ENCODE measurements at regions not wholly inside any gene's neighbourhood (a gene's known extent, or its start where the extent isn't known, plus 50 kb on each side); places are given as distances from the start of the nearest gene placed in this dataset.

GRCh38 chr2:121063471-121063870 lies 221.5 kb downstream of the TFCP2L1 start:
- TF ChIP-seq CTCF (IDR thresholded peaks at IDR 0.05; ENCODE audit: low read depth, low read length) (no peak), MAX (IDR thresholded peaks at IDR 0.05; ENCODE audit: low read depth, low read length) (no peak), POLR2A (IDR thresholded peaks at IDR 0.05; ENCODE audit: extremely low read depth, insufficient read length) (no peak), MYC (IDR thresholded peaks at IDR 0.05; ENCODE audit: low read depth, low read length) (no peak)

Data from NB4 (cell line).